Stimulated activated CD4-positive, alpha-beta T cell treated with anti-CD3 and anti-CD28 coated beads, Interleukin-2, amount 100 ng/mL, for 48 hours (primary cell): ENCODE measurements at regions not wholly inside any gene's neighbourhood (a gene's known extent, or its start where the extent isn't known, plus 50 kb on each side); places are given as distances from the start of the nearest gene placed in this dataset.
"Not testable (repeated sequence)": the region's sequence is repeated elsewhere in the genome, so short reads cannot be mapped to it uniquely, and the experiment has no call there.

ENCODE experiments used
- DNase-seq, 2 donors: peaks; one replicate each; pipeline ENCODE4 v3.0.0-alpha.2; 2020

DNA sequence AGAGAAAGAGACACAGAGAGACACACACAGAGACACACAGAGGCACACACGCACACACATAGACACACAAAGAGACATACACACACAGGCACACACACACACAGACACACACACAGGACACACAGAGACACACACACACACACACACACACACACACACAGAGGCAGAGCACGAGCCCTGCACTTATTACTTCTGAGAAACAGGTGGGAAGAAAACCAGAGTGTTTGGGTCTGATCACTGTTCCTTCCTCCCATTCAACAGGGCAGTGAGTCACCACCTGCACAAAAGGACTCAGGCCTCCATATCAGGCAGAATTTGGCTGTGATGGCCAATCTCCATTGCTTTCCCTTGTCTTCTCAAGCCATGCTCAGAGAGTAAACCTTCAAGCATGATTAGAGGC, 285.0 kb downstream of the ANAPC1 start:
- not testable (repeated sequence) for DNase-seq

GRCh38 chr2:111602259-111602658, 281.7 kb downstream of the ANAPC1 start:
- not testable (repeated sequence) for DNase-seq

DNA sequence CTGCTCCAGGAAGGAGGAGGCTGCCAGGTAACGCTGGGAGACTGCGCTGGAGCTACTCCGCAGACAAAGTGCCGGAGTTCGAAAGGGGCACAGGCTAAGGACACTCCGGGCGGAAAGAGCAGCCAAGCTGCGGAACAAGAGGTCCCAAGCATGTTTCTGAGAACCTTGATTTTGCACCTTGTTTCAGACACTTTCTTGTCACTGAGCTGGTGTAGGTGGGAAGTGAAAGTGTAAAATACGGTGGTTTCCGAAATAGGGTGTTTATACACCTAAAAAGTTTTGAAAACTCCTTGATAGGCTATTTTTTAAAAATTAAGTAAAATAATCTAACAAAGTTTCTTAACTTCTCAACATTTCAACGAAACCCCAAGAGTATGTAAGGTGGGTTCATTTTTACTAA, 278.2 kb downstream of the ANAPC1 start:
- DNase-seq: not testable (repeated sequence)

DNA sequence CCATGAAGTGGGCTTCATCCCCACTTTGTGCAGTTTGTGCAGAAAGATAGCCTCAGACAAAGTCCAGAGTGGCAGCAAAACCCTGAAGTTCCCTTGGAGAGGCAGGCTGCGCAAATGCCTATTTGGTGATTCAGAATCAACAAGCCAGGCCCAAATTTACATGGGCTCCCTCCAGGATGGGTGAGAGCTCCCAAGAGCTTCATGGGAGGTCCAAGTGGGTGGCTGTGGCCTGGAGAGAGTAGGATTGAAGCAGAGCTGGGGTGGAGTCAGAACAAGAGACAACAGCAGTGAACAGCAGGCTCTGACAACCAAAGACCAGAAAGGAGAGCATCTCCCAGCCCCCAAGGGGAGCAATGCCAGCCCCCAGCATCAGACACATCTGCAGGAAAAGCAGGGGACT, 277.4 kb downstream of the ANAPC1 start:
- not testable (repeated sequence) for DNase-seq

- not testable (repeated sequence) for DNase-seq
Measured at GRCh38 chr2:111609146-111609844, 274.7 kb downstream of the ANAPC1 start.

GRCh38 chr2:111610035-111610434, 274.0 kb downstream of the ANAPC1 start:
- DNase-seq: not testable (repeated sequence)

GRCh38 chr2:111616651-111617218, 267.3 kb downstream of the ANAPC1 start:
- DNase-seq: no peak

GRCh38 chr2:111617299-111618225, 266.4 kb downstream of the ANAPC1 start:
- DNase-seq: no peak

DNA sequence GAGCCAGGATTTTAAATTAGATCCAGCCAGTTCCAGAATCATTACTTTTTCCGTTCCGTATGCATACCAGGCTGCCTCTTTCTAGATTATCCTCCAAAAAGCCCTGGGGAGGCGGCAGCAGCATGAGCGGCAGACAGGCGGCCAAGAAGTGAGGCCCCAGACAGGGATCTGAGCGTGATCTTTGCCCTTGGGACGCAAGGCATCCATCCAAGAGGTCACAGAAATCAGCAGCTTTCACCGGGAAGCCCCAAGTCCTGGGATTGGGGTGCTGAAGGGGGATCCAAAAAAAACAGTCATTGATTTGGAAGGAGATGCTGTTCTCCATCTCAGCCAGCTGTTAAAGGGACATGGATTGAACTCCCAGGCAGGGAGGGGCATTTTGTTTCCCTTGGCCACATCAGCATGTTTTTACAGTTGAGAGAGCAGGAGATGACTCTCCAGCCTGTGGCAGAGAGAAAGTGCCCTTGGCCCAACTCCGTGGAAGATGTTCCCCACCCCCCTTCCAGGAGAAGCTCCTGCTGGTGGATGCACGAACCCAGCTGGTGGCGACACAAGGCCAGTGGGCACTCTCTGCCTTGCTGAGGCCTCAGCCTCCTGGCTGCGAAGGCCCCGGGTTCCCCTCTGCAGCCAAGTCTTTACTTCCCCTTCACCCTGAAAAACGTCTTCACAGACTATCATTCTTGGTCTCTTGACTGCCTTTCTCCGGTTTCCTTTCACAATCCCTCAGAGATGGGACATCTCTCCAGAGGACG, 265.6 kb downstream of the ANAPC1 start:
- no peak for DNase-seq

DNA sequence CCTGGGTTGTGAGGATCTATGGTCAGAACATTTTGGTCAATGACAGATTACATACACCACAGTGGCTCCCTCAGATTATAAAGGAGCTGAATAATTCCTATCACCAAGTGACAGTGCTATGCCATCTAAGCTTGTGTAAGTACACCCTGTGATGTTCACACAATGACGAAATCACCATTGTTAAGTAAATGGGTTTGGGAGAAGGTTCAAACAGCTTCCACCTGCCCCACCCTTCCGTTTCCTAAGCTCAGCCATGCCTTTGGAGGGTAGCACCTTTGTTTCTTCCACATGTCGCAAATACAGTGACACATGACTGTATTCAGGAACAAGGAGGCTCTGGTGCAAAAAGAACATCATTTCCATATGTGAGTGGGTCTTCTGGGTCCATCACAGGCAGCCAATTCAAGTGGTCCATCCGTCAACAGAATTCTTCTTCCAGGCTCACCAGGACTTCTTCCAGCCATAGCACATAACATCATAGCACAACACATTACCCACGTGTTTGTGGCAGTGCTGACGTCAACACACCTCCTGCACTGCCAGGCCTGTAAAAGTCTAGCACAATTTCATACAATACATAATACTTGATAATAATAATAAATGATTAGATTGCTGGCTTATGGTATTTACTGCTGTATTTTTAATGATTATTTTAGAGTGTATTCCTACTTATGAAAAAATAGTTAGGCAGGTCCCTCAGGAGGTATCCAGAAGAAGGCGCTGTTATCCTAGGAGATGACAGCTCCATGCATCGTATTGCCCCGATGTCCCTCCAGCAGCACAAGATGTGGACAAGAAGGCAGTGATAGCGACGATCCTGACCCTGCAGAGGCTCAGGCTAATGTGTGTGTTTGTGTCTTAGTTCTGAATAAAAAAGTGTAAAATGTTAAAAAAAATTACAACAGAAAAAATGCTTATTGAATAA, 264.8 kb downstream of the ANAPC1 start:
- no peak for DNase-seq

GRCh38 chr2:111620281-111620680, 263.7 kb downstream of the ANAPC1 start:
- DNase-seq: no peak

GRCh38 chr2:111622859-111623258, 261.1 kb downstream of the ANAPC1 start:
- no peak for DNase-seq

DNA sequence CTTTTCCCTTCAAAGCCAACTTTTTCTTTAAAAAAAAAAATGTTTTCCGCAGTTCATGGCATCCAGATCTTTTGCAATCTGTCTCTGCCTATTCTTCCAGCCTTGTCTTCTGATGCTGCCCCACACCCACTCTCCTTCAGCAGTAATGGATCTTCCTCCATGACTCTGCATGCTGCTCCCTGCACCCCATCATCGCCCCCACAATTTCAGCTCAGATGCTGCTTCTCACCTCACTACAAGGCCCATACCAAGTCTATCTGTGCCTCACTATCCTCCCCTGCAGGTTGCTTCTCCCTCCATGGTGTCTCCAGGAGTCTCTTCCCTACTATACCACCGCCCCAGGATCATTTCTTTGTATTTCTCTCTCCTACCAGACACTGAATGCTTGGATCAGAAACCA, 260.6 kb downstream of the ANAPC1 start:
- no peak for DNase-seq

DNA sequence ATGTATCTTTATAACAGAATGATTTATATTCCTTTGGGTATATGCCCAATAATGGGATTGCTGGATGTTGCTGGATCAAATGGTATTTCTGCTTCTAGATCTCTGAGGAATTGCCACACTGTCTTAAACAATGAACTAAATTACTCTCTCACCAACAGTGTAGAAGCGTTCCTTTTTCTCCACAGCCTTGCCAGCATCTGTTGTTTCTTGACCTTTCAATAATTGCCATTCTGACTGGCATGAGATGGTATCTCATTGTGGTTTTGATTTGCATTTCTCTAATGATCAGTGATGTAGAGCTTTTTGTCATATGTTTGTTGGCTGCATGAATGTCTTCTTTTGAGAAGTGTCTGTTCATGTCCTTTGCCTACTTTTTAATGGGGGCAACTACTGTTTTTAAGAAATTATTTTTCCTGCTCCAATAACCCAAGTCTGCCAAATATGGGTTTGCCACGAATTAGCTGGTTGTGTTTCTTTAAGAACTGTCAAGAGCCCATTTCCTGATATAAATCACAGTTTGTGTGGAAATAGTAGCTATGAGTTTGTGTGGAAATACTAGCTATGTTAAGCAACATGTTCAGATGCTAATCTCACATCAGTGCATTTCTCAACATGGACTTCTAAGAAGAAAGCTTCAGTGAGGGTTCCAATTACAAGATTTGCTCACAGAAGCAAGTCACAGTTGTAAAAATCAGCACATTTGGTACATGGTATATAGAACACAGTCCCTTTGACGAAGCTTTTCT, 259.4 kb downstream of the ANAPC1 start:
- DNase-seq: no peak

DNA sequence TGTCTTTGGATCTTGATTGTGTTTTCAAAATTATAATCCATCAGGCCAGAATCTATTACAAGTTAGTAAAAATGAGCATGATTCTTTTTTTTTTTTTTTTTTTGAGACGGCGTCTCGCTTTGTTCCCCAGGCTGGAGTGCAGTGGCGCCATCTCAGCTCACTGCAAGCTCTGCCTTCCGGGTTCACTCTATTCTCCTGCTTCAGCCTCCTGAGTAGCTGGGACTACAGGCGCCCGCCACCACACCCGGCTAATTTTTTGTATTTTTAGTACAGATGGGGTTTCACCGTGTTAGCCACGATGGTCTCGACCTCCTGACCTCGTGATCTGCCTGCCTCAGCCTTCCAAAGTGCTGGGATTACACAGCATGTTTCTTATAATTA, 258.8 kb downstream of the ANAPC1 start:
- DNase-seq: not testable (repeated sequence)

DNA sequence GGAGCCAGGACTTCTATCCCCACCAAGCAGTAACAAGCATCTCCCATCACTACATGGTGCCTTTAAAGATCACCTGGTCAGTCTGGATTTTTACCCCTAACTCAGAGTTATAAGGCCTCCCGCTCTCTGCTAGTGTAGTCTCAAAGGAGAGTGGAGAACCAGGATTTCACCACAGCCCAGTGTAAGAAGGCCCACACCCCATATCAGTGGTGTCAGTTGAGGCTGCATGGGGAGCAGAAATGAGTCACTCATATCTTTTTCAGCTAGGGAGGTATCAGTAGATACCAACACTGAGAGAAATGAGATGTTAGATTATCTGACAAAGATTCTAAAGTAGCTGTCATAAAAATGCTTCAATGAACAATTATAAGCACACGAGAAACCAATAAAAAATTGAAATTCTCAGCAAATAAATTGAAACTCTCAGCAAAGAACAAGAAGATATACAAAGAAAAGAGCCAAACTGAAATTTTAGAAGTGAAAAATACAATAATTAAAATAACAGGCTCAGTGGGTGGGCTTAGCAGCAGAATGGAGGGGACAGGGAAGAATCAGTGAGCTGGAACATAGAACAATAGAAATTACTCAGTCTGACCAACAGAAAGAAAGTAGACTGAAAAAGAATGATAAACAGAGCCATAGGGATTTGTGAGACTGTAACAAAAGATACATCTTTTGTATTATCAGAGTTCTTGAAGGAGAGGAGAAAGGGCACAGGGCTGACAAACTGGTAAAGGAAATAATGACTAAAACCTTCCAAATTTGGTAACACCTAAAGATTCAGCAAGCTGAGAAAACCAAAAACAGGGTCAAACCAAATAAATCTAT, 257.7 kb downstream of the ANAPC1 start:
- DNase-seq: no peak

DNA sequence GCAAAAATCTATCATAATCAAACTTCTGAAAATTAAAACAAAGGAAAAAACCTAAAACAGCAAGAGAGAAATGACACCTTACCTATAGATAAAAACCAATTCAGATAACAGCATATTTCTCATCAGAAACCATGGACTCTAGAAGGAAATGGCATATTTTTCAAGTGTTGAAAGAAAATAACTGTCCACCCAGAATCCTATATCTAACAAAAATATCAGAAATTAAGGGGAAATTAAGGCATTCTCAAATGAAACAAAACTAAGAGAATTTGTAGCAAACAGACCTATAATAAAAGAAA, 257.2 kb downstream of the ANAPC1 start:
- DNase-seq: no peak

DNA sequence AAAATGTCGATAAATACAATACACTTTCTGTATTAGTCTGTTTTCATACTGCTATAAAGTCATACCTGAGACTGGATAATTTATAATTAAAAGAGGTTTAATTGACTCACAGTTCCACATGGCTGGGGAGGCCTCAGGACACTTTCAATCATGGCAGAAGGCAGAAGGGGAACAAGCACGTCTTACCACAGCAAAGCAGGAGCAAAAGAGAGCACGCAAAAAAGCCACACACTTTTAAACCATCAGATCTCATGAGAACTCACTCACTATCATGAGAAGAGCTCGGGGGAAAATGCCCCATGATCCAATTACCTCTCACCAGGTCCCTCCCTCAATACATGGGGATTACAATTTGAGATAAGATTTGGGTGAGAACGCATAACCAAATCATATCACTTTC, 256.7 kb downstream of the ANAPC1 start:
- DNase-seq: no peak

DNA sequence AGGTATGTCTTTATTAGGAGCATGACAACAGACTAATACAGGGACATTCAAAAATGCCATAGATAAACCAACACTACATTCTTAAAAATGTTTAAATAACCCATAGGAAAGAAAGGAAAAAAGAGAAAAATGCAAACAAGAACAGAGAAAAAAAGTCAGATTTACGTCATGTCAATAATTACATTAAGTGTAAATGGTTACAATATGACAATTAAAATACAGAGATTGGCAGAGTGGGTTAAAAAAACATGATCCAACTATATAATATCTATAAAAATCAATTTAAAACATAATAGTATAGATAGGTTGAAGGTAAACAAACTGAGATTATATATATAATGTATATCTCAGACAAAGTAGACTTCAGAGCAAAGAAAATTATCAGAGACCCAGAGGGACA, 255.8 kb downstream of the ANAPC1 start:
- no peak for DNase-seq

DNA sequence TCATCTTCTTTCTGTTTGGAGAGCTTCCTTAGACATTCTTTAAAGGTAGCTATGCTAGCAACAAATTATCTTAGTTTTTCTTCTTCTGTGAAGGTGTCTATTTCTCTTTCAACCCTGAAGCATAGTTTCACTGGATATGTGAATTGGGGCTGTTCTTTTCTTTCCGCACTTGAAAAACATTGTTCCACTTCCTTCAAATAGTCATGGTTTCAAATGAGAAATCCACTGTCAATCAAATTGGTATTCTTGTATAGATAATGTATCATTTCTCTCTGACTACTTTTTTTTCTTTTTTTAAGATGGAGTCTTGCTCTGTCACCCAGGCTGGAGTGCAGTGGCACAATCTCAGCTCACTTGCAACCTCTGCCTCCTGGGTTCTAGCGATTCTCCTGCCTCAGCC, 254.0 kb downstream of the ANAPC1 start:
- DNase-seq: no peak
